ENCODE measurements at regions not wholly inside any gene's neighbourhood (a gene's known extent, or its start where the extent isn't known, plus 50 kb on each side); places are given as distances from the start of the nearest gene placed in this dataset.

DNA sequence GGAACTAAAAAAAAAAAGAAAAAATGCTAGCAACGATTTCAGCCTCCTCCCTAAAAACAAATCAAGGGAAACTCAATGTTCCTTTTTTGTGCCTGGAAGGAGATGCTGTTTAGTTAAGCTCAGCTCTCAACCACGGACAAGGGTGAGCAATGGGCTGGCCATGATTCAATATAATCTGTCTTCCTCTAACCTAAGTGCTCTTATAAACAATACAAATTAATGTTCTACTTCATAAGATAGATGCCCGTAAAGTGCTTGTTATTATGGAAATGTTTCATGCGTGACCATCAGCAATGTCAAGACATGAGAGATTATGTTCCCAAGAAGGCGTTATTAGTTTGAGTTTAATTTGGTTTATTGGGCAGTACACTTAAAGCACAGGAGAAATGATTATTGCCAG, 320.3 kb downstream of the SFMBT2 start:
- Histone ChIP-seq H3K4me2 (ENCODE audit: insufficient read depth, low read length) (no peak overlapping the region), H3K9me3 (replicated peaks; ENCODE audit: control insufficient read depth, insufficient read depth, low read depth, low read length) (no peaks in the 10 kb centered on the region), H3K9ac (ENCODE audit: insufficient read depth in 1 of 2, low read depth in 2 of 2, low read length in 2 of 2) (no peak overlapping the region), H3K79me2 (ENCODE audit: control insufficient read depth, insufficient read depth, low read length) (no peaks in the 10 kb centered on the region), H4K20me1 (replicated peaks; ENCODE audit: control insufficient read depth, insufficient read depth, low read length) (no peaks in the 10 kb centered on the region), H3K4me1 (replicated peaks in 1 of 2; ENCODE audit: control insufficient read depth in 2 of 2, insufficient read depth in 2 of 2, low read length in 2 of 2) (no peaks in the 10 kb centered on the region), H3K4me3 (no peak overlapping the region), H3K36me3 (ENCODE audit: control insufficient read depth, insufficient read depth, low read length) (no peaks in the 10 kb centered on the region), H3K27me3 (ENCODE audit: control insufficient read depth in 2 of 2, insufficient read depth in 2 of 2, low read length in 2 of 2) (no peaks in the 10 kb centered on the region), H3K27ac (ENCODE audit: extremely low read depth, low read depth, low read length) (no peak overlapping the region), H2AFZ (ENCODE audit: low read depth, low read length) (no peak overlapping the region), H3K9me1 (ENCODE audit: control insufficient read depth, insufficient read depth, low read length) (no peaks in the 10 kb centered on the region)
- ATAC-seq (no peak), FAIRE-seq (peak; percentile 49), DNase-seq (ENCODE audit: extremely low read depth in 1 of 4, low spot score in 3 of 4) (no peak)
- in situ Hi-C loops (cut with MboI) (no loop called here), intact Hi-C loops (cut with micrococcal nuclease) (no loop called here)
- ChIA-PET POLR2A (interaction anchor here (0.7 kb wide), 1 partner anchor 10 kb away, joined by 4 read pairs; no protein-coding TSS in a partner anchor), CTCF (ENCODE audit: low intra/inter-chr PET ratio) (no interaction called here)
- WGBS (ENCODE audit: insufficient coverage, low coverage, missing lambda C conversion rate) = 53% methylated on average over 5 of the region's 5 CpGs
- BruUV-seq (replicated peaks) = no TSS peak
- TF ChIP-seq, protein P1, sequence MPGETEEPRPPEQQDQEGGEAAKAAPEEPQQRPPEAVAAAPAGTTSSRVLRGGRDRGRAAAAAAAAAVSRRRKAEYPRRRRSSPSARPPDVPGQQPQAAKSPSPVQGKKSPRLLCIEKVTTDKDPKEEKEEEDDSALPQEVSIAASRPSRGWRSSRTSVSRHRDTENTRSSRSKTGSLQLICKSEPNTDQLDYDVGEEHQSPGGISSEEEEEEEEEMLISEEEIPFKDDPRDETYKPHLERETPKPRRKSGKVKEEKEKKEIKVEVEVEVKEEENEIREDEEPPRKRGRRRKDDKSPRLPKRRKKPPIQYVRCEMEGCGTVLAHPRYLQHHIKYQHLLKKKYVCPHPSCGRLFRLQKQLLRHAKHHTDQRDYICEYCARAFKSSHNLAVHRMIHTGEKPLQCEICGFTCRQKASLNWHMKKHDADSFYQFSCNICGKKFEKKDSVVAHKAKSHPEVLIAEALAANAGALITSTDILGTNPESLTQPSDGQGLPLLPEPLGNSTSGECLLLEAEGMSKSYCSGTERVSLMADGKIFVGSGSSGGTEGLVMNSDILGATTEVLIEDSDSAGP (CRISPR knock-in tag; IDR thresholded peaks at IDR 0.05) = no peak
- no peak for TF ChIP-seq ZBTB43 (CRISPR knock-in tag; IDR thresholded peaks at IDR 0.05)
- TF ChIP-seq STAT5B (CRISPR knock-in tag; IDR thresholded peaks at IDR 0.05) = no peak
- TF ChIP-seq FOXM1 (IDR thresholded peaks at IDR 0.05; ENCODE audit: low read depth) = no peak
- no peak for TF ChIP-seq FOXM1 (CRISPR knock-in tag; IDR thresholded peaks at IDR 0.05; ENCODE audit: low read depth)
- TF ChIP-seq ELF2 (CRISPR knock-in tag; IDR thresholded peaks at IDR 0.05) = no peak
- TF ChIP-seq POLR2H (tag; IDR thresholded peaks at IDR 0.05; ENCODE audit: low read depth) = no peak
- no peak for TF ChIP-seq TSC22D4 (tag; IDR thresholded peaks at IDR 0.05)
- TF ChIP-seq SMARCA5 (IDR thresholded peaks at IDR 0.05) = no peak
- no peak for TF ChIP-seq ZBTB34 (CRISPR knock-in tag; IDR thresholded peaks at IDR 0.05)
- TF ChIP-seq NFRKB (IDR thresholded peaks at IDR 0.05; ENCODE audit: low read depth) = no peak
- TF ChIP-seq ZNF584 (CRISPR knock-in tag; IDR thresholded peaks at IDR 0.05; ENCODE audit: low read depth) = no peak
- TF ChIP-seq EWSR1 (IDR thresholded peaks at IDR 0.05; ENCODE audit: borderline replicate concordance, low read depth, partially characterized antibody) = no peak
- TF ChIP-seq ZNF586 (CRISPR knock-in tag; conservative IDR thresholded peaks at IDR 0.05) = no peak
